Tibial nerve (tissue), 4 donors: ENCODE measurements at regions not wholly inside any gene's neighbourhood (a gene's known extent, or its start where the extent isn't known, plus 50 kb on each side); places are given as distances from the start of the nearest gene placed in this dataset.
A peak's percentile ranks its signal among the peaks of the same experiment; 100 is the strongest.

Experiments used
- DNase-seq, 2 donors: peaks; one replicate each; pipeline ENCODE4 v3.0.0-alpha.2; 2019; ENCODE audit warnings: low spot score in 2 of 2
- H3K27ac ChIP-seq, 4 donors: fragments of 200-600 bp; sonication (generic) in 3 of 4; one replicate each; pipeline ENCODE4 v1.5.1; 2017 to 2019; ENCODE audit warnings: mild to moderate bottlenecking in 1 of 4
- H3K27me3 ChIP-seq, 2 donors: fragments of 200-600 bp; sonication (generic) in 1 of 2; one replicate each; pipeline versions ENCODE4 v1.5.1 to v1.6.0; 2017 to 2019
- H3K36me3 ChIP-seq, 3 donors: fragments of 200-600 bp; sonication (generic); one replicate each; pipeline ENCODE4 v1.5.1; 2018 to 2019
- H3K4me1 ChIP-seq, 4 donors: fragments of 200-600 bp; sonication (generic) in 3 of 4; one replicate each; pipeline ENCODE4 v1.5.1; 2017 to 2019
- H3K4me3 ChIP-seq, 4 donors: fragments of 200-600 bp; sonication (generic) in 3 of 4; one replicate each; pipeline ENCODE4 v1.5.1; 2017 to 2019; ENCODE audit warnings: mild to moderate bottlenecking in 1 of 4, moderate library complexity in 1 of 4
- H3K9me3 ChIP-seq, 4 donors: fragments of 200-600 bp; sonication (generic) in 3 of 4; one replicate each; pipeline ENCODE4 v1.5.1; 2017 to 2019
- CTCF ChIP-seq, 5 experiments: fragments of 200-600 bp in 3 of 5; fragments of 450-650 bp in 2 of 5; sonication (generic) in 3 of 5; IDR thresholded peaks; one replicate each; pipeline ENCODE4 v1.5.1; 2016 to 2019; ENCODE audit warnings: antibody characterized with exemption in 5 of 5, mild to moderate bottlenecking in 3 of 5, moderate library complexity in 2 of 5
- EP300 ChIP-seq, 2 donors: sonication (generic); formaldehyde crosslinking; IDR thresholded peaks; one replicate each; pipeline ENCODE4 v1.6.1; 2017; ENCODE audit warnings: antibody characterized with exemption in 2 of 2, mild to moderate bottlenecking in 1 of 2
- POLR2A ChIP-seq, 2 donors: fragments of 450-650 bp; IDR thresholded peaks; one replicate each; pipeline ENCODE4 v1.6.1; 2017; ENCODE audit warnings: antibody characterized with exemption in 2 of 2, mild to moderate bottlenecking in 2 of 2, moderate library complexity in 2 of 2
- WGBS, 2 donors: methylation state at CpG; one replicate each; pipeline ENCODE4 v1.1.5; 2018; 5-methylcytosine and 5-hydroxymethylcytosine counted together

- H3K27me3 ChIP-seq = no peaks in the 10 kb centered on the region
- H3K4me3 ChIP-seq = no peak overlapping the region
- peaks cover 0 to 29% (median 0%) of the 10 kb centered on the region in 4 donors for H3K4me1 ChIP-seq
- H3K36me3 ChIP-seq = no peaks in the 10 kb centered on the region
- peaks cover 0 to 5% (median under 1%) of the 10 kb centered on the region in 4 donors for H3K9me3 ChIP-seq
- no peak for DNase-seq
- no peak for TF ChIP-seq EP300 (IDR thresholded peaks at IDR 0.05)
- no peak for TF ChIP-seq CTCF (IDR thresholded peaks at IDR 0.05)
- TF ChIP-seq POLR2A (IDR thresholded peaks at IDR 0.05) = no peak
- WGBS, 2 donors = 59 to 61% methylated on average over 6 of the region's 6 CpGs
- H3K27ac ChIP-seq = no peak overlapping the region
Measured at GRCh38 chr10:29725133-29725720, 90.5 kb upstream of the SVIL start.

- no peak overlapping the region for H3K4me3 ChIP-seq
Measured at GRCh38 chr10:29723726-29724125, 89.0 kb upstream of the SVIL start.

GRCh38 chr10:29722777-29723176 lies 88.0 kb upstream of the SVIL start:
- no peaks in the 10 kb centered on the region for H3K27me3 ChIP-seq
- H3K4me3 ChIP-seq = no peak overlapping the region
- WGBS, 2 donors = 73 to 76% methylated on average over 4 of the region's 4 CpGs
- H3K4me1 ChIP-seq = peaks cover 0 to 21% (median 0%) of the 10 kb centered on the region in 4 donors
- TF ChIP-seq EP300 (IDR thresholded peaks at IDR 0.05) (no peak), CTCF (IDR thresholded peaks at IDR 0.05) (no peak), POLR2A (IDR thresholded peaks at IDR 0.05) (no peak)
- H3K9me3 ChIP-seq = peaks cover 0 to 15% (median 7%) of the 10 kb centered on the region in 4 donors
- H3K36me3 ChIP-seq = no peaks in the 10 kb centered on the region
- H3K27ac ChIP-seq = peak overlapping the region in 2 of 4 donors; percentile 12 to 33
- DNase-seq = no peak

More at GRCh38 chr10:29723726-29724125, 89.0 kb upstream of the SVIL start:
- DNase-seq = no peak
- WGBS, 2 donors = 26 to 27% methylated on average over 2 of the region's 2 CpGs
- H3K9me3 ChIP-seq = peaks cover 0 to 13% (median 7%) of the 10 kb centered on the region in 4 donors
- H3K27ac ChIP-seq = peak overlapping the region in 1 of 4 donors; percentile 12
- no peaks in the 10 kb centered on the region for H3K27me3 ChIP-seq
- peaks cover 0 to 28% (median 0%) of the 10 kb centered on the region in 4 donors for H3K4me1 ChIP-seq
- H3K36me3 ChIP-seq = no peaks in the 10 kb centered on the region
- no peak for TF ChIP-seq CTCF (IDR thresholded peaks at IDR 0.05)
- peak in 1 of 2 donors; percentile 18 for TF ChIP-seq EP300 (IDR thresholded peaks at IDR 0.05)

GRCh38 chr10:29720149-29720548 lies 85.4 kb upstream of the SVIL start:
- H3K36me3 ChIP-seq = no peaks in the 10 kb centered on the region
- no peak overlapping the region for H3K4me3 ChIP-seq
- peaks cover 0 to 15% (median 0%) of the 10 kb centered on the region in 4 donors for H3K4me1 ChIP-seq
- no peak overlapping the region for H3K27ac ChIP-seq
- peaks cover 0 to 15% (median 7%) of the 10 kb centered on the region in 4 donors for H3K9me3 ChIP-seq
- no peak for DNase-seq
- H3K27me3 ChIP-seq = no peaks in the 10 kb centered on the region
- no peak for TF ChIP-seq POLR2A (IDR thresholded peaks at IDR 0.05)
- TF ChIP-seq CTCF (IDR thresholded peaks at IDR 0.05) = no peak
- no peak for TF ChIP-seq EP300 (IDR thresholded peaks at IDR 0.05)

- peaks cover 0 to 14% (median 0%) of the 10 kb centered on the region in 4 donors for H3K4me1 ChIP-seq
Measured at GRCh38 chr10:29719281-29719675, 84.5 kb upstream of the SVIL start.

More at GRCh38 chr10:29719281-29719675, 84.5 kb upstream of the SVIL start:
- Histone ChIP-seq H3K4me3 (no peak overlapping the region), H3K9me3 (peaks cover 0 to 15% (median 7%) of the 10 kb centered on the region in 4 donors), H3K27me3 (no peaks in the 10 kb centered on the region), H3K36me3 (no peaks in the 10 kb centered on the region), H3K27ac (no peak overlapping the region)
- no peak for TF ChIP-seq POLR2A (IDR thresholded peaks at IDR 0.05)
- no peak for DNase-seq
- WGBS, 2 donors = 77 to 82% methylated on average over 4 of the region's 4 CpGs
